HepG2 (cell line): ENCODE measurements at regions not wholly inside any gene's neighbourhood (a gene's known extent, or its start where the extent isn't known, plus 50 kb on each side); places are given as distances from the start of the nearest gene placed in this dataset.

Experiments used
- ATAC-seq: fragments of 200-7000 bp; cut with Tn5 transposase; 3 replicates; pipeline ENCODE4 v1.9.1; 2020; ENCODE audit warnings: mild to moderate bottlenecking, moderate library complexity
- BruUV-seq: library from RNA; stranded (reverse); fragments of 400-500 nt; replicated peaks from 2 replicates; lab custom pipeline; 2021; lab: Mats Ljungman, UMichigan
- CTCF ChIA-PET: fragments of 300-600 bp; formaldehyde crosslinking; extraction: SDS; loops from one replicate; lab custom pipeline; 2021; ENCODE audit warnings: low total read pairs, inconsistent platforms, low intra/inter-chr PET ratio; lab: Yijun Ruan, JAX
- POLR2A ChIA-PET: fragments of 350-600 bp; sonication (Branson Sonifier 250); formaldehyde crosslinking; loops from one replicate; lab custom pipeline; 2020; ENCODE audit warnings: antibody characterized with exemption, inconsistent platforms; lab: Yijun Ruan, JAX
- DNase-seq: peaks from one replicate; pipeline ENCODE4 v3.0.0-alpha.2; 2015; ENCODE audit warnings: low spot score
- FAIRE-seq: peaks from 3 replicates; lab custom pipeline; 2011; peaks lifted over from hg19 to GRCh38; lab: Jason Lieb, UNC
- H2AFZ ChIP-seq: one replicate; pipeline ENCODE4 v1.6.1; 2011; ENCODE audit warnings: low read length, inconsistent platforms
- H3K27ac ChIP-seq: fragments of 300-600 bp; 3 replicates; pipeline ENCODE4 v1.8.0; 2011; ENCODE audit warnings: mixed run types, mild to moderate bottlenecking, mixed read lengths, low read length, inconsistent platforms; ENCODE audit not compliant: insufficient read depth; ENCODE audit errors: extremely low read length
- H3K27me3 ChIP-seq, 2 experiments: fragments of 200-600 bp in 1 of 2; 2 replicates in 1 of 2; 3 replicates in 1 of 2; pipeline versions ENCODE4 v1.6.0 to v1.8.0; 2011; ENCODE audit warnings: low read length in 2 of 2, mild to moderate bottlenecking in 2 of 2, moderate library complexity in 2 of 2, inconsistent platforms in 1 of 2; ENCODE audit not compliant: insufficient read depth in 2 of 2, control insufficient read depth in 1 of 2
- H3K36me3 ChIP-seq, 2 experiments: fragments of 200-600 bp in 1 of 2; replicated peaks in 1 of 2; 2 replicates in 1 of 2; 3 replicates in 1 of 2; pipeline versions ENCODE4 v1.5.1 to v1.8.0; 2011; ENCODE audit warnings: low read length in 2 of 2, inconsistent platforms in 1 of 2; ENCODE audit not compliant: insufficient read depth in 2 of 2, control insufficient read depth in 1 of 2
- H3K4me1 ChIP-seq: 2 replicates; pipeline ENCODE4 v1.5.1; 2012; ENCODE audit warnings: low read length, inconsistent platforms; ENCODE audit not compliant: insufficient read depth
- H3K4me2 ChIP-seq: 2 replicates; pipeline ENCODE4 v1.6.0; 2011; ENCODE audit warnings: low read depth, low read length, inconsistent platforms
- H3K4me3 ChIP-seq, 3 experiments: fragments of 200-600 bp in 1 of 3; sonication (generic), shearing (Covaris generic) in 1 of 3; replicated peaks in 1 of 3; 2 replicates each; pipeline ENCODE4 v1.5.1; 2011 to 2016; ENCODE audit warnings: low read length in 3 of 3, inconsistent platforms in 2 of 3, low read depth in 2 of 3, mild to moderate bottlenecking in 2 of 3, control low read depth in 1 of 3, mixed read lengths in 1 of 3; ENCODE audit not compliant: insufficient read depth in 1 of 3
- H3K79me2 ChIP-seq: one replicate; pipeline ENCODE4 v1.6.1; 2011; ENCODE audit warnings: low read length, inconsistent platforms; ENCODE audit not compliant: insufficient read depth
- H3K9ac ChIP-seq: 2 replicates; pipeline ENCODE4 v1.6.0; 2011; ENCODE audit warnings: mild to moderate bottlenecking, low read depth, low read length, inconsistent platforms; ENCODE audit not compliant: insufficient read depth
- H3K9me3 ChIP-seq: 2 replicates; pipeline ENCODE4 v1.5.1; 2012; ENCODE audit warnings: mild to moderate bottlenecking, low read length
- H4K20me1 ChIP-seq: 2 replicates; pipeline ENCODE4 v1.6.0; 2011; ENCODE audit warnings: inconsistent platforms, mild to moderate bottlenecking, low read length, moderate library complexity; ENCODE audit not compliant: insufficient read depth
- FOXJ3 ChIP-seq: sonication (generic); formaldehyde crosslinking; IDR thresholded peaks from 2 replicates; pipeline ENCODE4 v1.4.0; 2020; ENCODE audit warnings: missing genetic modification reagents, mild to moderate bottlenecking, borderline replicate concordance
- SNAPC2 ChIP-seq: sonication (generic); formaldehyde crosslinking; IDR thresholded peaks from 2 replicates; pipeline ENCODE4 v1.8.1; 2022; ENCODE audit warnings: mild to moderate bottlenecking, missing genetic modification reagents
- TFE3 ChIP-seq: IDR thresholded peaks from 2 replicates; pipeline ENCODE4 v1.6.1; 2016
- U2AF1 ChIP-seq: fragments of 200-400 bp; formaldehyde crosslinking; optimal IDR thresholded peaks from 2 replicates; pipeline ENCODE3; 2017; ENCODE audit warnings: mild to moderate bottlenecking, low read depth, low read length
- ZBTB1 ChIP-seq: sonication (generic); formaldehyde crosslinking; IDR thresholded peaks from 2 replicates; pipeline ENCODE4 v1.4.0; 2020; ENCODE audit warnings: missing genetic modification reagents, borderline replicate concordance
- ZBTB8A ChIP-seq: sonication (generic); formaldehyde crosslinking; IDR thresholded peaks from 2 replicates; pipeline ENCODE4 v1.4.0; 2020; ENCODE audit warnings: mild to moderate bottlenecking, low read depth, missing genetic modification reagents, borderline replicate concordance
- ZFP1 ChIP-seq: IDR thresholded peaks from 2 replicates; pipeline ENCODE4 v1.6.1; 2016
- WGBS: methylation state at CpG from one replicate; pipeline ENCODE4 v1.1.6; 2017; ENCODE audit warnings: low lambda C conversion rate; 5-methylcytosine and 5-hydroxymethylcytosine counted together
- in situ Hi-C: cut with HindIII; loops from 2 replicates; pipeline ENCODE4 v1.10.0; 2017; ENCODE audit warnings: low pct_unique_long_range_greater_than_20kb; ENCODE audit not compliant: extremely low pct_ligation_motif_present
- intact Hi-C: fragments of 100-400 bp; cut with micrococcal nuclease; formaldehyde crosslinking; loops from one replicate; pipeline ENCODE4 v1.10.0; 2022; ENCODE audit not compliant: unreplicated experiment
- TF ChIP-seq, protein P1 (sequence below), 2 experiments: IDR thresholded peaks; 2 replicates each; pipeline ENCODE4 v1.6.1; 2011 to 2012; ENCODE audit warnings: low read length in 2 of 2, borderline replicate concordance in 1 of 2, low read depth in 1 of 2, mild to moderate bottlenecking in 1 of 2, moderate library complexity in 1 of 2

- H3K4me2 ChIP-seq: no peak overlapping the region
- peaks cover 10% of the 10 kb centered on the region; the same call in 1 of the 2 replicates for H3K9me3 ChIP-seq
- no peak overlapping the region for H2AFZ ChIP-seq
- no peaks in the 10 kb centered on the region for H4K20me1 ChIP-seq
- ATAC-seq (no peak), FAIRE-seq (no peak), DNase-seq (no peak)
- no peaks in the 10 kb centered on the region for H3K27me3 ChIP-seq
- WGBS: 17% methylated on average over 2 of the region's 2 CpGs
- TF ChIP-seq ZBTB8A (CRISPR knock-in tag) (no peak), ZBTB1 (CRISPR knock-in tag) (no peak)
- TF ChIP-seq, protein P1, sequence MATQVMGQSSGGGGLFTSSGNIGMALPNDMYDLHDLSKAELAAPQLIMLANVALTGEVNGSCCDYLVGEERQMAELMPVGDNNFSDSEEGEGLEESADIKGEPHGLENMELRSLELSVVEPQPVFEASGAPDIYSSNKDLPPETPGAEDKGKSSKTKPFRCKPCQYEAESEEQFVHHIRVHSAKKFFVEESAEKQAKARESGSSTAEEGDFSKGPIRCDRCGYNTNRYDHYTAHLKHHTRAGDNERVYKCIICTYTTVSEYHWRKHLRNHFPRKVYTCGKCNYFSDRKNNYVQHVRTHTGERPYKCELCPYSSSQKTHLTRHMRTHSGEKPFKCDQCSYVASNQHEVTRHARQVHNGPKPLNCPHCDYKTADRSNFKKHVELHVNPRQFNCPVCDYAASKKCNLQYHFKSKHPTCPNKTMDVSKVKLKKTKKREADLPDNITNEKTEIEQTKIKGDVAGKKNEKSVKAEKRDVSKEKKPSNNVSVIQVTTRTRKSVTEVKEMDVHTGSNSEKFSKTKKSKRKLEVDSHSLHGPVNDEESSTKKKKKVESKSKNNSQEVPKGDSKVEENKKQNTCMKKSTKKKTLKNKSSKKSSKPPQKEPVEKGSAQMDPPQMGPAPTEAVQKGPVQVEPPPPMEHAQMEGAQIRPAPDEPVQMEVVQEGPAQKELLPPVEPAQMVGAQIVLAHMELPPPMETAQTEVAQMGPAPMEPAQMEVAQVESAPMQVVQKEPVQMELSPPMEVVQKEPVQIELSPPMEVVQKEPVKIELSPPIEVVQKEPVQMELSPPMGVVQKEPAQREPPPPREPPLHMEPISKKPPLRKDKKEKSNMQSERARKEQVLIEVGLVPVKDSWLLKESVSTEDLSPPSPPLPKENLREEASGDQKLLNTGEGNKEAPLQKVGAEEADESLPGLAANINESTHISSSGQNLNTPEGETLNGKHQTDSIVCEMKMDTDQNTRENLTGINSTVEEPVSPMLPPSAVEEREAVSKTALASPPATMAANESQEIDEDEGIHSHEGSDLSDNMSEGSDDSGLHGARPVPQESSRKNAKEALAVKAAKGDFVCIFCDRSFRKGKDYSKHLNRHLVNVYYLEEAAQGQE (IDR thresholded peaks at IDR 0.05; ENCODE audit: borderline replicate concordance in 1 of 2, low read depth in 1 of 2, low read length in 2 of 2): no peak
- intact Hi-C loops (no loop called here), in situ Hi-C loops (no loop called here)
- ChIA-PET POLR2A (no interaction called here), CTCF (no interaction called here)
- H3K9ac ChIP-seq: no peak overlapping the region
- peaks cover 3% of the 10 kb centered on the region for H3K4me1 ChIP-seq
- H3K36me3 ChIP-seq: no peaks in the 10 kb centered on the region
- no peak overlapping the region for H3K4me3 ChIP-seq
- H3K27ac ChIP-seq: no peak overlapping the region
- no peaks in the 10 kb centered on the region for H3K79me2 ChIP-seq
- BruUV-seq: no TSS peak
These were observed 267.6 kb downstream of the RND3 start for GRCh38 chr2:150219861-150220260.

GRCh38 chr2:150215041-150215440 is 272.4 kb downstream of the RND3 start:
- Histone ChIP-seq H3K79me2 (no peaks in the 10 kb centered on the region), H3K4me2 (no peak overlapping the region), H4K20me1 (no peaks in the 10 kb centered on the region), H3K9me3 (no peaks in the 10 kb centered on the region), H2AFZ (no peak overlapping the region), H3K4me1 (peaks cover 11% of the 10 kb centered on the region), H3K4me3 (no peak overlapping the region), H3K36me3 (no peaks in the 10 kb centered on the region), H3K27me3 (no peaks in the 10 kb centered on the region), H3K27ac (no peak overlapping the region), H3K9ac (no peak overlapping the region)
- FAIRE-seq (no peak), DNase-seq (no peak), ATAC-seq (no peak; the same call in 2 of the 3 replicates)
- in situ Hi-C loops: no loop called here
- 34% methylated on average over 1 of the region's 1 CpG for WGBS
- POLR2A ChIA-PET: no interaction called here
- CTCF ChIA-PET: no interaction called here
- BruUV-seq: no TSS peak
- no peak for TF ChIP-seq U2AF1
- TF ChIP-seq FOXJ3 (CRISPR knock-in tag): no peak
- no peak for TF ChIP-seq SNAPC2 (CRISPR knock-in tag)
- no peak for TF ChIP-seq TFE3 (CRISPR knock-in tag)
- no peak for TF ChIP-seq ZFP1
- intact Hi-C loops: no loop called here
